ENCODE measurements at regions not wholly inside any gene's neighbourhood (a gene's known extent, or its start where the extent isn't known, plus 50 kb on each side); places are given as distances from the start of the nearest gene placed in this dataset.

- H3K4me1 ChIP-seq (ENCODE audit: low read depth), result no peaks in the 10 kb centered on the region
- H3K9me3 ChIP-seq (ENCODE audit: low read depth), result no peaks in the 10 kb centered on the region
- H3K36me3 ChIP-seq, result no peaks in the 10 kb centered on the region
- no peak overlapping the region for H3K4me3 ChIP-seq
- no peaks in the 10 kb centered on the region for H3K27me3 ChIP-seq
- no peak for TF ChIP-seq CTCF (IDR thresholded peaks at IDR 0.05; ENCODE audit: low read depth, low read length)
- H3K27ac ChIP-seq, result no peak overlapping the region
- DNase-seq (ENCODE audit: low read depth in 1 of 2, low spot score in 1 of 2), result no peak
Measured at GRCh38 chr4:128483041-128483440, 195.4 kb upstream of the PGRMC2 start.

GRCh38 chr4:128481752-128482480 lies 194.3 kb upstream of the PGRMC2 start:
- no peaks in the 10 kb centered on the region for H3K4me1 ChIP-seq (ENCODE audit: low read depth)
- H3K27ac ChIP-seq, result no peak overlapping the region
- H3K27me3 ChIP-seq, result no peaks in the 10 kb centered on the region
- H3K4me3 ChIP-seq, result no peak overlapping the region
- TF ChIP-seq CTCF (IDR thresholded peaks at IDR 0.05; ENCODE audit: low read depth, low read length), result no peak
- H3K36me3 ChIP-seq, result no peaks in the 10 kb centered on the region
- DNase-seq (ENCODE audit: low read depth in 1 of 2, low spot score in 1 of 2), result no peak
- no peaks in the 10 kb centered on the region for H3K9me3 ChIP-seq (ENCODE audit: low read depth)

GRCh38 chr4:128480945-128481344 lies 193.3 kb upstream of the PGRMC2 start:
- H3K27me3 ChIP-seq, result no peaks in the 10 kb centered on the region
- H3K4me1 ChIP-seq (ENCODE audit: low read depth), result no peaks in the 10 kb centered on the region
- H3K27ac ChIP-seq, result no peak overlapping the region
- TF ChIP-seq CTCF (IDR thresholded peaks at IDR 0.05; ENCODE audit: low read depth, low read length), result no peak
- H3K36me3 ChIP-seq, result no peaks in the 10 kb centered on the region
- no peak for DNase-seq (ENCODE audit: low read depth in 1 of 2, low spot score in 1 of 2)
- no peak overlapping the region for H3K4me3 ChIP-seq
- no peaks in the 10 kb centered on the region for H3K9me3 ChIP-seq (ENCODE audit: low read depth)

- H3K27ac ChIP-seq, result no peak overlapping the region
- H3K9me3 ChIP-seq (ENCODE audit: low read depth), result no peaks in the 10 kb centered on the region
- no peak for TF ChIP-seq CTCF (IDR thresholded peaks at IDR 0.05; ENCODE audit: low read depth, low read length)
- H3K27me3 ChIP-seq, result no peaks in the 10 kb centered on the region
- no peaks in the 10 kb centered on the region for H3K4me1 ChIP-seq (ENCODE audit: low read depth)
- H3K4me3 ChIP-seq, result no peak overlapping the region
- H3K36me3 ChIP-seq, result no peaks in the 10 kb centered on the region
- no peak for DNase-seq (ENCODE audit: low read depth in 1 of 2, low spot score in 1 of 2)
Measured at GRCh38 chr4:128477540-128477939, 189.9 kb upstream of the PGRMC2 start.

- DNase-seq (ENCODE audit: low read depth in 1 of 2, low spot score in 1 of 2), result no peak
Measured at GRCh38 chr4:128475597-128475996, 188.0 kb upstream of the PGRMC2 start.

More at GRCh38 chr4:128475597-128475996, 188.0 kb upstream of the PGRMC2 start:
- TF ChIP-seq CTCF (IDR thresholded peaks at IDR 0.05; ENCODE audit: low read depth, low read length), result no peak
- no peak overlapping the region for H3K27ac ChIP-seq
- no peak overlapping the region for H3K4me3 ChIP-seq
- H3K9me3 ChIP-seq (ENCODE audit: low read depth), result no peaks in the 10 kb centered on the region
- no peaks in the 10 kb centered on the region for H3K36me3 ChIP-seq
- no peaks in the 10 kb centered on the region for H3K4me1 ChIP-seq (ENCODE audit: low read depth)
- no peaks in the 10 kb centered on the region for H3K27me3 ChIP-seq
